ENCODE measurements at regions not wholly inside any gene's neighbourhood (a gene's known extent, or its start where the extent isn't known, plus 50 kb on each side); places are given as distances from the start of the nearest gene placed in this dataset.

- TF ChIP-seq, protein P1, sequence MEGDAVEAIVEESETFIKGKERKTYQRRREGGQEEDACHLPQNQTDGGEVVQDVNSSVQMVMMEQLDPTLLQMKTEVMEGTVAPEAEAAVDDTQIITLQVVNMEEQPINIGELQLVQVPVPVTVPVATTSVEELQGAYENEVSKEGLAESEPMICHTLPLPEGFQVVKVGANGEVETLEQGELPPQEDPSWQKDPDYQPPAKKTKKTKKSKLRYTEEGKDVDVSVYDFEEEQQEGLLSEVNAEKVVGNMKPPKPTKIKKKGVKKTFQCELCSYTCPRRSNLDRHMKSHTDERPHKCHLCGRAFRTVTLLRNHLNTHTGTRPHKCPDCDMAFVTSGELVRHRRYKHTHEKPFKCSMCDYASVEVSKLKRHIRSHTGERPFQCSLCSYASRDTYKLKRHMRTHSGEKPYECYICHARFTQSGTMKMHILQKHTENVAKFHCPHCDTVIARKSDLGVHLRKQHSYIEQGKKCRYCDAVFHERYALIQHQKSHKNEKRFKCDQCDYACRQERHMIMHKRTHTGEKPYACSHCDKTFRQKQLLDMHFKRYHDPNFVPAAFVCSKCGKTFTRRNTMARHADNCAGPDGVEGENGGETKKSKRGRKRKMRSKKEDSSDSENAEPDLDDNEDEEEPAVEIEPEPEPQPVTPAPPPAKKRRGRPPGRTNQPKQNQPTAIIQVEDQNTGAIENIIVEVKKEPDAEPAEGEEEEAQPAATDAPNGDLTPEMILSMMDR (IDR thresholded peaks at IDR 0.05), result no peak
- no peak for TF ChIP-seq ZFX (IDR thresholded peaks at IDR 0.05; ENCODE audit: borderline replicate concordance)
These were observed 368.1 kb downstream of the DTWD2 start for GRCh38 chr5:118620233-118620632.

Measured in 22Rv1 (cell line).